B cell (primary cell): ENCODE measurements at regions not wholly inside any gene's neighbourhood (a gene's known extent, or its start where the extent isn't known, plus 50 kb on each side); places are given as distances from the start of the nearest gene placed in this dataset.

Experiments
- ATAC-seq: fragments of 200-7000 bp; cut with Tn5 transposase; one replicate; pipeline ENCODE4 v1.10.0; 2021; ENCODE audit warnings: low read depth, mild to moderate bottlenecking, moderate number of reproducible peaks, moderate library complexity
- CTCF ChIA-PET: fragments of 350-600 bp; sonication (Branson Sonifier 250); formaldehyde crosslinking; loops from one replicate; lab custom pipeline; 2021; ENCODE audit warnings: antibody characterized with exemption, inconsistent platforms; lab: Charles Lee
- POLR2A ChIA-PET: fragments of 350-600 bp; sonication (Branson Sonifier 250); formaldehyde crosslinking; loops from one replicate; lab custom pipeline; 2021; ENCODE audit warnings: antibody characterized with exemption; lab: Charles Lee
- DNase-seq: peaks from one replicate; pipeline ENCODE4 v3.0.0; 2013
- H2AFZ ChIP-seq: 2 replicates; pipeline ENCODE4 v1.6.1; 2012; ENCODE audit warnings: mild to moderate bottlenecking, low read depth, low read length; ENCODE audit not compliant: insufficient read depth, poor library complexity, severe bottlenecking
- H3K27ac ChIP-seq, 2 donors: 1 replicate in 1 of 2; 2 replicates in 1 of 2; pipeline ENCODE4 v1.5.1; 2012 to 2013; ENCODE audit warnings: low read length in 2 of 2, mild to moderate bottlenecking in 2 of 2, moderate library complexity in 1 of 2
- H3K27me3 ChIP-seq, 4 experiments: fragments of 200-600 bp in 1 of 4; sonication (generic) in 1 of 4; replicated peaks in 1 of 4; 1 replicate in 2 of 4; 2 replicates in 2 of 4; pipeline versions ENCODE4 v1.6.1 to v1.7.0; 2013 to 2016; ENCODE audit warnings: low read length in 3 of 4, mild to moderate bottlenecking in 2 of 4, mixed read lengths in 1 of 4, moderate library complexity in 1 of 4; ENCODE audit not compliant: insufficient read depth in 4 of 4, control insufficient read depth in 3 of 4; ENCODE audit errors: control extremely low read depth in 1 of 4
- H3K36me3 ChIP-seq, 2 experiments: replicated peaks in 1 of 2; 1 replicate in 1 of 2; 2 replicates in 1 of 2; pipeline versions ENCODE4 v1.6.1 to v1.7.1; 2013; ENCODE audit warnings: low read length in 1 of 2; ENCODE audit not compliant: insufficient read depth in 2 of 2, control insufficient read depth in 1 of 2; ENCODE audit errors: control extremely low read depth in 1 of 2, extremely low read depth in 1 of 2
- H3K4me1 ChIP-seq, 2 donors: fragments of 200-600 bp in 1 of 2; sonication (generic) in 1 of 2; 1 replicate in 1 of 2; 2 replicates in 1 of 2; pipeline versions ENCODE4 v1.5.1 to v1.6.1; 2013 to 2017; ENCODE audit warnings: low read length in 2 of 2; ENCODE audit not compliant: control insufficient read depth in 2 of 2, insufficient read depth in 2 of 2
- H3K4me2 ChIP-seq: replicated peaks from 2 replicates; pipeline ENCODE3; 2012; ENCODE audit warnings: mild to moderate bottlenecking, low read depth, low read length; ENCODE audit not compliant: poor library complexity, severe bottlenecking
- H3K4me3 ChIP-seq, 5 experiments: fragments of 200-600 bp in 1 of 5; sonication (generic) in 1 of 5; 1 replicate in 3 of 5; 2 replicates in 2 of 5; pipeline versions ENCODE4 v1.5.1 to v1.7.0; 2011 to 2016; ENCODE audit warnings: low read length in 4 of 5, mild to moderate bottlenecking in 4 of 5, low read depth in 2 of 5, control low read depth in 1 of 5, moderate library complexity in 1 of 5; ENCODE audit not compliant: insufficient read depth in 1 of 5; ENCODE audit errors: control extremely low read depth in 1 of 5, extremely low read depth in 1 of 5
- H3K79me2 ChIP-seq: fragments of 200-600 bp; sonication (generic); one replicate; pipeline ENCODE4 v1.6.0; 2016; ENCODE audit warnings: low read length; ENCODE audit not compliant: control insufficient read depth, insufficient read depth
- H3K9ac ChIP-seq: fragments of 200-600 bp; sonication (generic); 2 replicates; pipeline ENCODE4 v1.6.1; 2017; ENCODE audit warnings: mild to moderate bottlenecking, low read length, moderate library complexity
- H3K9me3 ChIP-seq, 3 donors: one replicate each; pipeline versions ENCODE4 v1.6.1 to v1.7.1; 2013; ENCODE audit warnings: low read length in 2 of 3; ENCODE audit not compliant: control insufficient read depth in 2 of 3, insufficient read depth in 1 of 3; ENCODE audit errors: control extremely low read depth in 1 of 3
- H4K20me1 ChIP-seq: 2 replicates; pipeline ENCODE4 v1.6.0; 2012; ENCODE audit warnings: mild to moderate bottlenecking, low read length; ENCODE audit not compliant: insufficient read depth, control insufficient read depth, poor library complexity, severe bottlenecking
- H3K27ac Mint-ChIP-seq: one replicate; pipeline ENCODE4 v1.8.0; 2021; ENCODE audit warnings: mixed read lengths
- H3K27me3 Mint-ChIP-seq: one replicate; pipeline ENCODE4 v1.8.0; 2021; ENCODE audit warnings: mixed read lengths
- H3K4me1 Mint-ChIP-seq: one replicate; pipeline ENCODE4 v1.8.0; 2021; ENCODE audit warnings: mixed read lengths
- H3K4me3 Mint-ChIP-seq: one replicate; pipeline ENCODE4 v1.8.0; 2021; ENCODE audit warnings: mixed read lengths
- H3K9me3 Mint-ChIP-seq: one replicate; pipeline ENCODE4 v1.8.0; 2022; ENCODE audit warnings: mixed read lengths; ENCODE audit not compliant: insufficient read depth
- CTCF ChIP-seq: fragments of 200-600 bp; IDR thresholded peaks from one replicate; pipeline ENCODE4 v1.8.0; 2022; ENCODE audit warnings: antibody characterized with exemption, mild to moderate bottlenecking
- EZH2 ChIP-seq: IDR thresholded peaks from 2 replicates; pipeline ENCODE4 v1.6.1; 2012; ENCODE audit warnings: borderline replicate concordance, low read depth, mild to moderate bottlenecking, moderate library complexity, low read length; ENCODE audit not compliant: insufficient read depth, poor library complexity, severe bottlenecking
- WGBS: methylation state at CpG from one replicate; pipeline ENCODE4 v1.1.5; 2013; ENCODE audit warnings: missing lambda C conversion rate; ENCODE audit not compliant: insufficient coverage; 5-methylcytosine and 5-hydroxymethylcytosine counted together
- intact Hi-C: fragments of 100-400 bp; cut with micrococcal nuclease; formaldehyde crosslinking; loops from one replicate; pipeline ENCODE4 v1.10.0; 2022

DNA sequence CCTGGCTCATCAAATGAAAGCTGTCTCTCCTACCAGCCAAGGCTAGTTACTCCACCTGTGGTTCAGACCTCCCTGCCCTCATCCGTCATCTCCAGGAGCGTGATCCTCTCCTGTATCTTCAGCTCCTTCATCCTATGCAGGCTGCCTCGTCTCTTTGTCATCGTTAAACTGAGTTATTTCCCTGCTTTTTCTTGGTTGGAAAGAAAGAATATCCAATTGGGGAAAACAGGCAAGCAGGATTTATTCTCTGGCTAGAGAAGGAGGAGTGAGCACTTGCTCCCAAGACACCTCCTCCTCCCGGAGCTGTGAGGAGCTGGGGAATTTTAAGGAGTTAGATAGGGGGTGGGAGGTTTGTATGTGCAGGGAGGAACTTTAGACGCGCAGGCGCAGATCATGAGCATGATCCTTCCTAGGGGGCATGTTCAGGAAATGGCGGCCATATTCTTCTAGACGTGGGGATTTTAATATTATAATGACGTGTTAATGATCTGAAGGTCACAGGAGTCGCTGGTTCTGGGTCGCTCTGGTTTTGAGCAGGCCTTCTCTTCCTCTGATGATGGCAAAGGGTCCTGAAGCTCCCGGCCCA is 156.4 kb upstream of the KL start:
- H3K9ac ChIP-seq, result no peak overlapping the region
- no peaks in the 10 kb centered on the region for H4K20me1 ChIP-seq
- WGBS, result 99% methylated on average over 7 of the region's 14 CpGs
- no peak for DNase-seq
- H3K36me3 ChIP-seq, result no peaks in the 10 kb centered on the region
- Mint-ChIP-seq H3K4me3 (no peak overlapping the region), H3K27ac (no peak overlapping the region), H3K4me1 (no peaks in the 10 kb centered on the region), H3K27me3 (no peaks in the 10 kb centered on the region), H3K9me3 (no peaks in the 10 kb centered on the region)
- peaks cover 0 to 3% (median 0%) of the 10 kb centered on the region in 4 experiments for H3K27me3 ChIP-seq
- H3K79me2 ChIP-seq, result no peaks in the 10 kb centered on the region
- H3K9me3 ChIP-seq, result peaks cover 0 to 25% (median 10%) of the 10 kb centered on the region in 3 donors
- H3K4me3 ChIP-seq, result no peak overlapping the region
- no peak overlapping the region for H2AFZ ChIP-seq
- H3K4me2 ChIP-seq, result no peak overlapping the region
- no peaks in the 10 kb centered on the region for H3K4me1 ChIP-seq
- intact Hi-C loops, result no loop called here
- no peak overlapping the region for H3K27ac ChIP-seq
- CTCF ChIA-PET, result no interaction called here
- POLR2A ChIA-PET, result no interaction called here
- TF ChIP-seq CTCF (no peak), EZH2 (no peak)
- no peak for ATAC-seq

DNA sequence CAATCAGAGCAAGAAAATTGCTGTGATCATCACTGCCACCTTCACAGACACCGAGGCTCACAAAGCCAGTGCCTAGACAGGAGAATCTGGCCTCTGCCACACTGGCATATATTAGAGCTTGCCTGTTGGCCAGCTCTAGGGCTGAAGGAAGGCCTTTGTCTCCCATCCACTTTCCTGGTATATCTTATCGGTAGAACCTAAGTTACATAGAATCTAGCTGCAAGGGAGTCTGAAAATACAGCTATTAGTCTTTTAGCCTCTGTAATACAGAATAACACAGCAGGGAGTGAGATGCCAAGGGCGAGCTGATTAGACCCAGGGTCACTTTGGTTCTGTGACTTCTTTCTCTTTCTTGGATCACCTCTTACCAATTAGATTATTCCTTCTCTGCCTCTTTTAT is 154.9 kb upstream of the KL start:
- Histone ChIP-seq H3K27me3 (peaks cover 0 to 3% (median 0%) of the 10 kb centered on the region in 4 experiments), H3K4me3 (no peak overlapping the region), H3K9me3 (peaks cover 0 to 25% (median 10%) of the 10 kb centered on the region in 3 donors), H3K4me2 (no peak overlapping the region), H3K27ac (no peak overlapping the region), H3K36me3 (no peaks in the 10 kb centered on the region), H4K20me1 (no peaks in the 10 kb centered on the region), H3K4me1 (no peaks in the 10 kb centered on the region), H2AFZ (no peak overlapping the region), H3K9ac (no peak overlapping the region), H3K79me2 (no peaks in the 10 kb centered on the region)
- H3K4me3 Mint-ChIP-seq, result no peak overlapping the region
- H3K9me3 Mint-ChIP-seq, result no peaks in the 10 kb centered on the region
- H3K27me3 Mint-ChIP-seq, result no peaks in the 10 kb centered on the region
- WGBS, result 78% methylated on average over 2 of the region's 3 CpGs
- H3K4me1 Mint-ChIP-seq, result no peaks in the 10 kb centered on the region
- H3K27ac Mint-ChIP-seq, result no peak overlapping the region
- intact Hi-C loops, result no loop called here
- no peak for ATAC-seq
- ChIA-PET POLR2A (no interaction called here), CTCF (no interaction called here)
- DNase-seq, result no peak
- TF ChIP-seq CTCF (no peak), EZH2 (no peak)
